Stimulated activated CD8-positive, alpha-beta memory T cell treated with anti-CD3 and anti-CD28 coated beads, Interleukin-2, amount 100 ng/mL, for 1 hour (primary cell): ENCODE measurements at regions not wholly inside any gene's neighbourhood (a gene's known extent, or its start where the extent isn't known, plus 50 kb on each side); places are given as distances from the start of the nearest gene placed in this dataset.

Source experiments
- DNase-seq, 2 donors: peaks; one replicate each; pipeline ENCODE4 v3.0.0-alpha.2; 2020; ENCODE audit warnings: low read depth in 2 of 2

DNA sequence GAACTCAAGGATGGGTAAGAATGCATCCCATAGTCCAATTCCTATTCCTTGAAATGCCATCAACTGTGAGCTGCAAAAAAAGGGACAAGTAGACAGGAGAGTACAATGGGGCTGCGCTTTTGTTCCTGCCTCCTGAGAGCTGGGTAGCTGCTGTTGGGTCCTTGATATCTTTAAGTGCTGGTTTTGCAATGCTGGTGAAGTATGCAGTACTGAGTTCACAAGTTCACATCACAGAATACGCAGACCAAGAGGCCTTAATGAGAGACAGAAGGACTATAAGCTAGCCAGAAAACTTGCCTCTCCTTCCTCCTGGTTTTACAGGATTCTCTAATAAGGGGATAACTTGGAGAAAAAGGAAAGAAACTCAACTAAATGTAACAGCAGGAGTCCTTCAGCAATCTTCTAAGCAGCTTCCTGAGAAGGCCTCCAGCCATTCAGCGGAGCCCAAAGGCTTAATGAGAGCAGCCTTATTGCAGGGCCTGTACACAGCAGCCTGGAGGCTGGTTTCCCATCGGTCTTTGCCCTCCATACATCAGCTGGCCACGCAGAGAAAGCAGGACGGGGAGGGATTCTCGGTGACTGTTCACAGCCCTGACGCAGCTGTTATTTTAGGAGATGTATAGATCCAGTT is 293.1 kb downstream of the CDCA7 start:
- DNase-seq = no peak

DNA sequence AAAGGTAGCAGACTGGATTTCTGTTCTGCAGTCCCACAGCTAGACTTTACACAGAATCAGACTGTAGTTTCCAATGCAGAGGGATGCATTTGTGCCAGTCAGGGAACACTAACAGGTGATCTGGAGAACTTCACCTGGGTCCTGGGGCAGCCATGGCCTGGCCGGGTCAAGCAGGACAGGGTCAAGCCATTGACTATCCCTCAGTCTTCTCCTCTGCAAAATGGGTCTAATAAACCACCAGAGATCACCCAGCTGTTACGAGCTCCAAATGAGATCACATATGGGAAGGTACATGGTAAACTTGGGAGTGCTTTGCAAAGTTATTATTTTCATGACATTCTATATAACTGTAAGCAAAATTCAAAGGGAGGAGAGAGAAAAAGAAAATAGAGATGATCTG is 294.1 kb downstream of the CDCA7 start:
- DNase-seq = no peak

DNA sequence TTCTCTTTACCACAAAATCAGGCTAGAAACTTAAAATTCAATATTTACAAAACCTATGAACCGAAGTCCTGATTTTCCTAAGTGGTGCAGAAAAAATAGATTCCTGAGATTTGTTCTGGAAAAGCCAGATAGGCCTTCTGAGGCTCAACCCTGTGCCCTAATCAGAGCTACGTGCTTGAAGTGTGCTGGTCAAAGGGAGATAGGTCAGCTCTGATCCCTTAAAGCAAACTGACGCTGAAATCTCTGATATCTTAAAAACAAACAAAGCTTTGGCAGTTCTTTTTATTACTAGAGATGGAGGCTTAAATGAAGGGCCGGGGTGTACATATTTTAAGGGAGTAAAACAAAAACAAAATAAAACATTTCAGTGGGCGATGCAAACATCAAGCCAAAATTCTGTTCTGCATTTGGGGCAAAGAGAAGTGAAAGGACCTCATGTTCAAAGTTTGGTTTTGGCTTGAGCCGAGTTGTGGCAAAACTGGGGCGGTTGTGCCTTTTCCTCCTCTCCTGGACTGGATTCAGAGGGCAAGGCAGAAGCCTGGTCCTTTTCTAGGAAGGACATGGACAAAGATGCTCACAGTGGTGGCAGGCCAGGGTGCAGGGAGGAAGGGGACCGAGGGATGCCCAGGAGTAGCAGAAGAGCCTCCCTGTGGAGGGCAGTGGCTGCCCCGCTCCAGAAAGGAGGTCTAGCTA is 295.0 kb downstream of the CDCA7 start:
- no peak for DNase-seq

DNA sequence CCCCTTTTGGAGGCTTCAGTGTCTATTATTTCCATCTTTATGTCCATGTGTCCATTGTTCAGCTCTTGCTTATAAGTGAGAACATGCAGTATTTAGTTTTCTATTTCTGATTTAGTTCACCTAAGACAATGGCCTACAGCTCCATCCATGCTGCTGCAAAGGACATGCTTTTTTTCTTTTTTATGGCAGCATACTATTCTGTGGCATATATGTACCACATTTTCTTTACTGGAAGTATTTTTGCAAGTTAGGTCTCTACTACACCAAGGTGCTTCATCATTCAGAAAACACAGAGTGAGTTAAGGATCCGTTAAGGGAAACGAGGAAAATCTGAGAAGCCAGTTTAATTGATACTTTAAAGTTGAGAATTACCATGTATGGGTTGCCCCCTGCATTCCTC is 297.2 kb downstream of the CDCA7 start:
- DNase-seq = no peak

DNA sequence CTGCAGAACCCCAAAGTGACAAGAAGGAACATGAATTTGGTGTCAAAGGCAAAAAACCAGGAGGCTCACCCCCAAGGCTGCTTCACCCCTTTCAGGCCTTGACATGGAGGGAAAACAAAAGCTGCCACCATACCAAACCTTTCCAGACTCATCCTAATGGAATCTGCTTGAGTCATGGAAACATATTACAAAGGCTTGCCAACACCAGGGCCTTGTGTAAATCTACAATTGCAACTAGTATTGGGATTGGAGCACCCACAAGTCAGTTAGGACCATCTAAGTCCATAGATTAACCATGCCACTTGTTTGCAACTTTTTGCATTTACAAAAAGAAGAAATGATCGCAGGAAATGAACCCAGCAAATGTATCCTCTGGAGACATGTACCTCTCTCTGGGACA is 297.6 kb downstream of the CDCA7 start:
- DNase-seq = no peak

DNA sequence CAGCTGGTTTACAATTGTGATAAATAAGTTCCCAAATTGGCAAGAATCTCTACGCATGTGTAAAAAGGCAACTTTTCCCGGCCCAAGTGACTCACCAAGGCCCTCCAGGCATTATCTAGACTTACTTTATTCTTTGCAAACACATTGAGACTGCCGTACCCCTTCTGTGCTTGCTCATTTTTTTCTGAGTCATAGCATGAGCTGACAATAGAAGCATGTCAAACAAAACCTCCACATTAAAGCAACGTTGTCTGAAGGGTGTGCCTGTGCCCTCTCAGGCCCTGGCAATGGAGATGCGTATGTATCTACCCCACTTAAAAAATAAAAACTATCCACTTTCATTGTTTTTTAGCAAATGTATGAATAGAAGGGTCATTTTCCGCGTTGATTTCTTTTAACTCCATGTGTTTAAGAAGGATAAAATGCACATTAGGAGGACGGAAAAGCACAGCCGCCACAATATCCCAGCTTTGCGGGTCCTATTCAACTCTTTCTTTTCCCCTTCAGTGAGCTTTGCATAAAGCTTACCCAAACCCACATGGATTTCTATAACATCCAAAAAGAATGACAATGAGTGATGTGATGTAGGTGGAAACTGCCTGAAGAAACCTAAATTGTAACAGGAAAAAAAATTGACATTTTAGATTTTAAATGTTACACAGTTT is 298.2 kb downstream of the CDCA7 start:
- no peak for DNase-seq

DNA sequence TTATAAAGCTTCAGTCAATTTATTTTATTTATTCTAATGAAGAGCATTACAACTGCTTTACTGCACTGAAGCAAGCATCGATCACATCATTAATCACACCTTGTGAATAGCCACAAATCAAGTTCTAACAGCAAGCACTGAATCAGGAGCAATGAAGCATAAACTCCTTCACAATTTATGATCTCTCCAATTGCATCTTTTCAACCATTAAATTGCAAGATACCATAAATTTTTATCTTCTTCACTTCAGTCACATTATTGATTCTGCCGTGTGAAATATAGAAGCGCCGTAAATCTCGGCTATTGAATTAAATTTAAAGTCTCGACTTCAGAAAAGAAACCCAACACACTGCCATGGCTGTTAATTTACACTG is 298.7 kb downstream of the CDCA7 start:
- DNase-seq = no peak

DNA sequence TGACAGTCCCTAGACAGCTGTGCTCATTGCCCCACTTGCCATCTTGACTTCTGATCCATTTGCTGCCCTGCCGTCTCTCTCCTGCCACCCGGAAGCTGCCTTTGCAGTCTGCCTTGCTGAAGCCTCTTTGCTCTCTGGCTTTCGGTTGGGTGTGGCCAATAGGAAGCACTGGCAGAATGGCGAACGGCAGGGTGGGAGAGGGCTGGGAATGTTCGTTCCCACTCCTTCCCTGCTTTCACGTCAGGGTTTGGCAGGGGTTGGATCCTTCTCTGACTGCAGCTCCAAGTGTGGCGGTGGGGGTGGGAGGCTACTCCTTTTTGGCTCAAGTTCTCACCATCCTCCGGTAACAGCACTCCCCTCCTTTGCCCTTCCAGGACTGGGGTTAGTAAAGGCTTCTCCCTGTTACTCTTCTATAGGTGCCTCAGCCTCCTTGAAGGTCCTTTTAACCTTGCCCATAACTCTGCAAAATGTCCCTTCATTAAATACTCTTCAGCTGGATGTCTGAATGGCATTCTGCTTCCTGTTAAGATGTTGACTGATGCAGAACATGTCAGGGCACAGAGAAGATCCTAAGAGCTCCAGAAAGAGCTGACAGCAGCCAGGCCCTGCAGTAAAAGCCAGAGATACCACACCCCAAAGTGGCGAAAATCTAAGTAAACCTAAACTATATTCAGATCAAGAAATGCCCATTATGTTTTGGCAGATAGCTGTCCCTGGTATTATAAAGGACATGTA is 299.7 kb downstream of the CDCA7 start:
- DNase-seq = no peak

DNA sequence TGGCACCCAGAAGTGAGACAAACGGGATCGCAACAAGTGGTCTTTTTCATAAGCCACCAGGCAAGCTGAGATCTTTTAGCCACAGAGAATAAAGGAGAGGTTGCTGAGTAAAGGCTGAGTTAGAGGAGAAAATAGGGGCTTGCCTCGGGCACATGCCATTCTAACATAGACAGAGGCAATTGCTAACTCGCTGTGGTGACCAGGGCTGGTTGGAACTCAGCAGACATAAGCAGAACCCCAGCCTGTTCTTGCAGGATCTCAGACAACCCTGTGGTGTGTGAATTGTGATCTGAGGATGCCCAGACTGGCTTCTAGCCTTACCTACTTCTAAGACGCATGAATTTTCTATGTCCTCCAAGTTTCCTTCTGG is 300.2 kb downstream of the CDCA7 start:
- no peak for DNase-seq

DNA sequence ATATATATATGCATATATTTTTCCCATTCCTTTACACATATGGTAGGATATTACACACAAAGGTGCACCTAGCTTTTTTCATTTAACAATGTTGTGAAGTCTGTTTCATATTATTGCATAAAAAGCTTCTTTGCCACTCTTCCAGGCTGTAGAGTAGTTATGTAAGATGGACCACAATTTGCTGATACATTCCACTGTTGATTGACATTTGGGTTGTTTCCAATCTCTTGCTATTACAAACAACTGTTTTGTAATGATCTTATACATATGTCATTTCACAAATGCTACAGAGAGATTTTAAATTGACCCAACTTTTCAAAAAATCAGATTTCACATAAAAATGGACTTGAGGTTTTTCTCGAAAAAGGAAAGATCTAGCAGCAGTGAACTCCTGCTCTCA is 301.4 kb downstream of the CDCA7 start:
- DNase-seq = no peak

DNA sequence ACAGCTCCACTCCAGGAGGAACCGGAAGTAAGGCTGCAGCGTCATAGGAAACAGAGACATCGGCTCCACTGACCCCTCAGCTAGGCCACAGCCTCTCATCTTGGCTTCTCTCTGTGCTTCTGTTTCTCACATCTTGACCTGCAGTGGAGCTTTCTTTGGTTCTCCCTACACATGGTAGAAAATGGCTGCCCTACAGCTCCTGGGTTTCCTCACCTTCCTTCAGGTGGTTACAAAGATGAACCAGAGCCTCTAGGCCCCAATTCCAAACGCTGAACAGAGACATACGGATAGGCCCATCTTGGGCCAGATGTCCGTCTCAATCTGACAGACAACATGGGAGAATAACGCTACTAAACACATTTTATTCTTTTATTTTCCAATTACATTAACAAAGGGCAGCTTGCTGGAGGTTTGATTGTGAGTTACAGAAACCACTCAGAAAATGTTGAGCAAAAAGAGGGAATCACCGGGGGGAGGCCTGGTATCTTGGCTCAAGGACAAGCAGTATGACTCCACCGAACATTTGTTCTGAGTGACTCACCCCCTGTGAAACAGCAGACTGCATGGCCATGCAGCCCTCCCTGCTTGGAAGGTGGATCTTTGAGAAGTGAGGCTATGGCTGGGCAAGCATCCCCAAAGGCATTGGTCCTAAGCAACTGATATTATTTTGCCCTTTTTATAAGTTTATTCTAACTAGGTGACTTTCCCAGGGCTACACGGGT is 303.5 kb downstream of the CDCA7 start:
- DNase-seq = no peak

DNA sequence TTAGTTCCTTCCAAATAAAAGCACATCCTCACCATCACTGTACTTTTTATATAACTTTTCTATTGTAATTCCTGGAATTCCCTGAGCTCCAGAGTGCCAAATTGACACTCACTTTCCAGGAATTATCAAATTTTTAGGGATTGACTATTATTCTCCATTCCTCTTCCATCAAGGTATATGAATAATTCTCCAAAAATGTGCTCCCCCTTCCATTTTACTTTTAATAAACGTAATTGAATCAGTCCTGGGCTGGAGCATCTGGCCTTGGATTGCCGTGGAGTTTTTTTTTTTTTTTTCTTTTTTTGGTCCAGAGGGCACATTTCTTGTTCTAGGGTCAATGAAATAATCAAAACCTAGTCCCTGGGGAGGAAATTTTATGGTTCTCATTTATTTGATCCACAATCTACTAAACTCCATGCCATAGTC is 304.3 kb downstream of the CDCA7 start:
- no peak for DNase-seq

DNA sequence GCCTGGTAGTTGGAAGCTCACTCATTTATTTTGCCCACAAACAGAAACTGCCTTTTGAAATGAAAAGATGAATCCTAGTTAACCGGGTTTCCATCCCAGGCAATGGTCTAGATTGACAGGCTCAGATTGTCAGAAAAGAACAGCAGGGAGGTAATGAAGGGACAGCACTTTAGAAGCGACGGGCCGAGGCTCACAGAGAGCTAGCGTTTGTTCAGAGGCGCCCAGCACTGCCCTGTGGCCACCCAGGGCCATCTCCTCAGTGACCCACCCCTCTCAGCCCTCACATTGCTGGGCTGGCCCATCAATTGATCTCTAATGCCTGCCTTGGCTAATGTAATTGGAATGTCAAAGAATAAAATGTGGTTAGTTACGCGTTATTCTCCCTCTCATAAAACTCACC is 304.8 kb downstream of the CDCA7 start:
- no peak for DNase-seq

DNA sequence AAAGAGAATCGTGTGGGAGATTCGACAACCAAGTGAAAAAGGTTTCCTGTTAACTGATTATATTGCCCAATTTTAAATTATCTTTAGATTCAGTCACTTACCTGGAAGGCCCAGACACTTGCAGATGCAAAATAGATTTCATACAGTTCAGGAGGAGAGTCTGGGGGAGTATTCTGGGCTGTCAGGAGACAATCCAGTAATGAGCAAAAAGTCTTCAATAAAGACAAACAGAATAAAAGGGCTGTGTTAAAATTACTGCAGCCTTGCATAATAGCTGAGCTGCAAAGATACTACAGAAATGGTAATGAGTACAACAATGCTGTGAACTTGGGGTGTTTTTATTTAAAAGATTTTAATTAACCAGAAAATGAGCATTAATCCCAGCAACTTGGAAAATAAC is 303.6 kb downstream of the SP3 start:
- no peak for DNase-seq

DNA sequence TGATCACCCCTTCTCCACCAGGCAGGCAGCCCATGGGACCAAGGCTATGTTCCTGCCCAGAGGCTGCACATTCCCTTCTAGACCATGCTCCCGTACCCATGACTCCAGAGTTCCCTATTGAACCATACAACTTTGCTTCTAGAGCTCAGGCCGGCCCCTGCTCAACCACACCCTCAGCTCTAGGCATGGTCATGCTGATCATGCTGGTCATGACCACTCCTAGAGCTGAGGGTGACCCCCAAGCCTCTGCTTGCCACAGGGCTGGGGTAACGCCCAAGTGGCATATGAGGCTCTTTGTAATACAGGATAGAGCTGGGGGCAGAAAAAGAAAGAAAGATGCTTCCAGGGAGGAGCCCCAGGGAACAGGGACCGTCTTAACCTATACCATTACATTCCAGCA is 301.8 kb downstream of the SP3 start:
- DNase-seq = no peak

DNA sequence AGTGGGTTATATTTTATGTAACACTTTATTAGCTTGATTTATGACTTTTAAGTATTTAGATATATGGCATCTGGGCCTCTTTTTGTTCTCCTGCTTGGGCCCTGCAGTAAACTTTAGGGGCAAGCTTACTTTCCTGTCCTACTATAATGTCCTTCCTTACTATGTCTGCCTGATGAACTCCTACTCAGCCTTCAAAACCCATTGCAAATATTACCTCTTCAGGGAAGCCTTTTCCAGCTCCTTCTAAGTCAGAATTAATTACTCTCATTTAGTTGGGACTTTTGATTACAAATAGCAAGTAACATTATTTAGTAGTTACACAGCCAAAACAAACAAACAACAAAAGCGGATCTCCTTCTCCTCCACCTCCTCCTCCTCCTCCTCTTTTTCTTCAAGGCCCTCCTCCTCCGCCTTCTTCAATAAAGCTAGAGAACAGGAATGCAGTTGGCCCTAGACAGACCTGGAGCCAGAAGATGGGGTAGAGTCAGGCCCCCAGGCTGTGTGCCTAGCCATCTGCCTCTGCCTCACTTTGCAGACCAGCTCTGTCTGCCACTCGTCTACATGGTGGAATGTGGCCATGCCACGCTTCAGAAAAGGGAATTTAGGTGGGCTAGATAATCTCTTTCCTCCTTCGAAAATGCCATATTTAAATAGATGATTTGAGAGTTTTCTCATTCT is 301.2 kb downstream of the SP3 start:
- DNase-seq = no peak

DNA sequence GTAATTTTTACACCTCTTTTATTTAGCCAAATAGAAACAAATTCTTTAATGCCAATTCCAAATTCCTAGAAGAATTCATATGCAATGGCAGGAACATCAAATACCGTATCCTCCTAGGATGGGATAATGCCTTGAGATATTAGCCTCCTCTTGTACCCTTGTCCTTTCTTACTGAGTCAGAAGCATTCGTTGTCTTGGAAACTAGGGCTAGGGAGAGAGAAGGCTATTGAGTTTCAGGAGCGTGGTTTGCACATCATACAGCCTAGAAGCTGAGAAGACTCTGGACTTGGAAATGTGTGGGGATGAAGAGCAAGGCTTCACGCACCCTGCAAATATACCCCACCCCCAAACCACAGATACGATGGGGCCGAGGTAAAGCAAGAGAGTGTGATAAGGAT is 300.7 kb downstream of the SP3 start:
- no peak for DNase-seq

DNA sequence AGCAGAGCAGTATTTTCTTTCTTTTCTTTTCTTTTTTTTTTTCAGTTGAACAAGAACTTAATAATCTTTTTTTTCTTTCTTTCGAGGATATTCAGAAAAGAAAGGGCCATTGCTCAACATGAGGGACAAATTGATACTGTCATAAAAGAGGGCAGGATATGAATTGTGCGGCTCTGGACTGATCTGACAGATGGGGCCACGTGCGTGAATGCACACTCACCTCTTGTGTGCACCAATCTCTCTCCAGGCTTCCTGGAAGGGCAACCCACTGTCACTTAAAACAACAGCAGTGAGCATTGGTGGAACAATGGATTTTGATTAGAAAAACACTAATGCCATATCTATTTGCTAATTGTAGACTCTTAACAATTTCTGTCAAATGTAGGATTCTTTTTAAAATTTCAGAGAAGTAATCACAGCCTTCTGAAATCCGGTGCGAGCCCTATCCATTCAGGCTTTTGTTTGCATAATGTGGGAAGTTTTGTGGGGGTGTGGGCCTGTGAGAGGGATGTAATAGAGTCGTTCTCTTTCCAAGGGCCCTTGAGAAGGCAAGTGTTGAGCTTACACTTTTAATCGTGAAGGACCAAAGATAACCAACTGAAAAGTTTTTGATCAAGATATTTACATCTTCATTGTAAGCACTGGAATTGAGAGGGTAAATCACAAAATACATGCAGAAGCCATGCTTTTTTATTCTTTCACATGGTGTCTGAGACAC is 298.8 kb downstream of the SP3 start:
- DNase-seq = no peak

DNA sequence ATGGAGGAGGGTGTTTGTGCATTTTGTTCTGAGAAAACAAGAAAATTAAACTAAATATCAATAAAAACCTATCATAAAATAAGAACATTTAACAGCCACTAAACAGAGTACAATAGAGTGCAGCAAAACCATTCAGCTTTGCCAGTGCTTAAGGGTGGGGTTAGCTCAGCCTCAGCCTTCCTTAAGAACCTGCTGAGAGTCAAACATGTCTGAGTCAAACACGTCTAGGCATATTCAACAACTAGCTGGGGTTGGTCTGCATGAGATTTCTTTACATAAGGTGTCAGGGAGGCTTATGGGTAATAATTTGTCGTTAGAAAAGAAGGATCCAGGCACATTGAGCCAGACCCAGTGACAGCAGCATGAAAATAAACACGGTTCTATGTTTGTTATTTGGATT is 298.2 kb downstream of the SP3 start:
- no peak for DNase-seq

DNA sequence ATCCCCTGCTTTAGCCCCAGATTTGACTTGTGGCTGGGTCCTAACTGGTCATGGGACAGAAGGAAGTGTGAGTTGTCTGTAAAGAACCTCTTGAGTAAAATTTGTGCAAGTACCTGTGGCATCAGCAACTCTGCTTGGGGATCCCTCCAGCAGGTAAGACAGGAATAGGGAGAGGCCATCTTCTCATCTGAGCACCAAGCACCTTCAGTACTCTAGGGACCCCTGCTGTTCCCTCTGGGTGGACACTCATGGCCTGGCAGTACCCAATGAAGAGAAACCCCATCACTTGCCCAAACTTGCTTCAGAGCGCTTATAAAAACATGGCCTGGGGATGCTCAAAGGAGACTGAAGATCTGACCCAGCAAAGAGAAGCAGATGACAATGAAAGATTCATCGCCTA is 297.8 kb downstream of the SP3 start:
- no peak for DNase-seq

DNA sequence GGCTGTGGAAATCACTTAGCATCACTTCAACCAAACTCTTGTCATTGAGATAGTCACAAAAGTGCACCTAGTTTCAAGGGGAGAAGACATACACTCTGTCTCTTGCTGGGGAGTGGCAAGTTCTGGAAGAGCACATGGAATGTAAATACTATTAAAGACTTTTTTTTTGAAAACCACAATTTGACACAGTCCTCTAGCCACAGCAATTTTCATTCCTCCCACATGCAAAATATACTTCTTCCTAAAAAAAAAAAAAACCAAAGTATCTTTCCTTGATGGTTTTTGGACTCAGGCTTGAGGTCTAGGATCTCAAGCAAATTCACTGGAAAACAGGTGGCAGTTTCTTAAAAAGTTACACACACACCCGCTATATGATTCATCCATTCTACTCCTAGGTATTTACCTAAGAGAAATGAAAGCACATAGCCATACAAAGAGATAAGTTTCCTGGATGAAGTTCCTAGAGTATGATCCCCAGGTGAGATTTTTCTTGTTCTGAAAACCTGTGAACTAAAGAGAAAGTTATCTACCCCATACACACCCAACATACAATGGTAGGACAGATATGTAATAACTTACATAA is 295.8 kb downstream of the SP3 start:
- DNase-seq = no peak
